HEK293 (cell line): ENCODE measurements at regions not wholly inside any gene's neighbourhood (a gene's known extent, or its start where the extent isn't known, plus 50 kb on each side); places are given as distances from the start of the nearest gene placed in this dataset.

Source experiments
- SETDB1 ChIP-seq: IDR thresholded peaks from one replicate; pipeline ENCODE4 v1.6.1; 2017; ENCODE audit warnings: mild to moderate bottlenecking, low read length, moderate library complexity, mixed read lengths; ENCODE audit not compliant: insufficient read length
- SP2 ChIP-seq: fragments of 450-650 bp; formaldehyde crosslinking; IDR thresholded peaks from 2 replicates; pipeline ENCODE4 v1.5.1; 2016; ENCODE audit warnings: missing biosample characterization, missing genetic modification characterization
- ZBTB48 ChIP-seq: fragments of 450-650 bp; formaldehyde crosslinking; IDR thresholded peaks from 2 replicates; pipeline ENCODE4 v1.5.1; 2016; ENCODE audit warnings: missing biosample characterization, missing genetic modification characterization
- ZNF114 ChIP-seq: fragments of 450-650 bp; formaldehyde crosslinking; IDR thresholded peaks from 2 replicates; pipeline ENCODE4 v1.5.0; 2017; ENCODE audit warnings: missing biosample characterization, missing genetic modification characterization
- ZNF175 ChIP-seq: fragments of 450-650 bp; formaldehyde crosslinking; IDR thresholded peaks from 2 replicates; pipeline ENCODE4 v1.5.1; 2016; ENCODE audit warnings: missing biosample characterization, missing genetic modification characterization
- ZNF274 ChIP-seq, 2 experiments: fragments of 200-500 bp in 1 of 2; fragments of 450-650 bp in 1 of 2; sonication (Bioruptor generic) in 1 of 2; formaldehyde crosslinking in 1 of 2; IDR thresholded peaks; 2 replicates each; pipeline versions ENCODE4 v1.5.1 to v1.6.1; 2014 to 2016; ENCODE audit warnings: borderline replicate concordance in 1 of 2, inconsistent platforms in 1 of 2, low read length in 1 of 2, missing biosample characterization in 1 of 2, missing genetic modification characterization in 1 of 2
- ZNF350 ChIP-seq: fragments of 450-650 bp; formaldehyde crosslinking; IDR thresholded peaks from 2 replicates; pipeline ENCODE4 v1.5.0; 2017; ENCODE audit warnings: missing biosample characterization, mild to moderate bottlenecking, missing genetic modification characterization
- ZNF654 ChIP-seq: fragments of 450-650 bp; formaldehyde crosslinking; IDR thresholded peaks from 2 replicates; pipeline ENCODE4 v1.5.1; 2016; ENCODE audit warnings: low read depth, missing biosample characterization, missing genetic modification characterization
- ZNF701 ChIP-seq: fragments of 450-650 bp; formaldehyde crosslinking; IDR thresholded peaks from 2 replicates; pipeline ENCODE4 v1.5.1; 2016; ENCODE audit warnings: missing biosample characterization, missing genetic modification characterization
- TF ChIP-seq, protein P1 (sequence below): fragments of 450-650 bp; formaldehyde crosslinking; IDR thresholded peaks from 2 replicates; pipeline ENCODE4 v1.5.1; 2016; ENCODE audit warnings: missing biosample characterization, missing genetic modification characterization
- TF ChIP-seq, protein P2 (sequence below): fragments of 450-650 bp; formaldehyde crosslinking; IDR thresholded peaks from 2 replicates; pipeline ENCODE4 v1.5.1; 2017; ENCODE audit warnings: missing biosample characterization, missing genetic modification characterization
- TF ChIP-seq, protein P3 (sequence below): fragments of 450-650 bp; formaldehyde crosslinking; IDR thresholded peaks from 2 replicates; pipeline ENCODE4 v1.5.1; 2016; ENCODE audit warnings: missing biosample characterization, missing genetic modification characterization
- TF ChIP-seq, protein P4 (sequence below): fragments of 450-650 bp; formaldehyde crosslinking; IDR thresholded peaks from 2 replicates; pipeline ENCODE4 v1.5.1; 2016; ENCODE audit warnings: missing biosample characterization, missing genetic modification characterization
- TF ChIP-seq, protein P5 (sequence below): fragments of 450-650 bp; IDR thresholded peaks from 2 replicates; pipeline ENCODE4 v1.5.1; 2018; ENCODE audit warnings: missing biosample characterization, missing genetic modification characterization

DNA sequence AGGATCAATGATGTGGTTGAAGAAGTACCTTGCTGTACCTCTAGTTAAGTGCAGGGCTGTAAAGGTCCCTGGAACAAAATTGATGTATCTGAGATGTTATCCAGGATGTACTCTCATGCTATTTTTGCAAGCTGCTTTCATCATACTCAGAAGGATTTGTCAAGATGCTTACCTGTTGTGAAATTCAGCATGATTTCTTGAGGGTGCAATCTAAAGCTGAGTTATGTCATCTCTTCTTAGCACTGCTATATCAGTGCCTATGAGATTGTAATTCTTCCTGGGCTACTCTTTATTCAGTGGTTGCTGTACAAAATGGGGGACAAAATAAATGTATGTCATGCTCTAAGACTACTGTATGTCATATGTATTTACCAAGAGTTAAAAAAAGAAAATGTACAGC lies 340.7 kb upstream of the LMO3 start:
- TF ChIP-seq, protein P1, sequence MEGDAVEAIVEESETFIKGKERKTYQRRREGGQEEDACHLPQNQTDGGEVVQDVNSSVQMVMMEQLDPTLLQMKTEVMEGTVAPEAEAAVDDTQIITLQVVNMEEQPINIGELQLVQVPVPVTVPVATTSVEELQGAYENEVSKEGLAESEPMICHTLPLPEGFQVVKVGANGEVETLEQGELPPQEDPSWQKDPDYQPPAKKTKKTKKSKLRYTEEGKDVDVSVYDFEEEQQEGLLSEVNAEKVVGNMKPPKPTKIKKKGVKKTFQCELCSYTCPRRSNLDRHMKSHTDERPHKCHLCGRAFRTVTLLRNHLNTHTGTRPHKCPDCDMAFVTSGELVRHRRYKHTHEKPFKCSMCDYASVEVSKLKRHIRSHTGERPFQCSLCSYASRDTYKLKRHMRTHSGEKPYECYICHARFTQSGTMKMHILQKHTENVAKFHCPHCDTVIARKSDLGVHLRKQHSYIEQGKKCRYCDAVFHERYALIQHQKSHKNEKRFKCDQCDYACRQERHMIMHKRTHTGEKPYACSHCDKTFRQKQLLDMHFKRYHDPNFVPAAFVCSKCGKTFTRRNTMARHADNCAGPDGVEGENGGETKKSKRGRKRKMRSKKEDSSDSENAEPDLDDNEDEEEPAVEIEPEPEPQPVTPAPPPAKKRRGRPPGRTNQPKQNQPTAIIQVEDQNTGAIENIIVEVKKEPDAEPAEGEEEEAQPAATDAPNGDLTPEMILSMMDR (tag by site-specific recombination): no peak
- TF ChIP-seq ZNF274 (IDR thresholded peaks at IDR 0.05; ENCODE audit: low read length) (no peak), ZNF274 (tag by site-specific recombination; IDR thresholded peaks at IDR 0.05; ENCODE audit: borderline replicate concordance) (no peak), SP2 (no peak), ZNF654 (no peak), ZNF350 (tag by site-specific recombination) (no peak), ZNF701 (no peak), ZNF114 (tag by site-specific recombination) (no peak), ZNF175 (tag by site-specific recombination) (no peak), ZBTB48 (tag by site-specific recombination) (no peak), SETDB1 (no peak)
- TF ChIP-seq, protein P2, sequence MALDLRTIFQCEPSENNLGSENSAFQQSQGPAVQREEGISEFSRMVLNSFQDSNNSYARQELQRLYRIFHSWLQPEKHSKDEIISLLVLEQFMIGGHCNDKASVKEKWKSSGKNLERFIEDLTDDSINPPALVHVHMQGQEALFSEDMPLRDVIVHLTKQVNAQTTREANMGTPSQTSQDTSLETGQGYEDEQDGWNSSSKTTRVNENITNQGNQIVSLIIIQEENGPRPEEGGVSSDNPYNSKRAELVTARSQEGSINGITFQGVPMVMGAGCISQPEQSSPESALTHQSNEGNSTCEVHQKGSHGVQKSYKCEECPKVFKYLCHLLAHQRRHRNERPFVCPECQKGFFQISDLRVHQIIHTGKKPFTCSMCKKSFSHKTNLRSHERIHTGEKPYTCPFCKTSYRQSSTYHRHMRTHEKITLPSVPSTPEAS (tag by site-specific recombination): no peak
- TF ChIP-seq, protein P3, sequence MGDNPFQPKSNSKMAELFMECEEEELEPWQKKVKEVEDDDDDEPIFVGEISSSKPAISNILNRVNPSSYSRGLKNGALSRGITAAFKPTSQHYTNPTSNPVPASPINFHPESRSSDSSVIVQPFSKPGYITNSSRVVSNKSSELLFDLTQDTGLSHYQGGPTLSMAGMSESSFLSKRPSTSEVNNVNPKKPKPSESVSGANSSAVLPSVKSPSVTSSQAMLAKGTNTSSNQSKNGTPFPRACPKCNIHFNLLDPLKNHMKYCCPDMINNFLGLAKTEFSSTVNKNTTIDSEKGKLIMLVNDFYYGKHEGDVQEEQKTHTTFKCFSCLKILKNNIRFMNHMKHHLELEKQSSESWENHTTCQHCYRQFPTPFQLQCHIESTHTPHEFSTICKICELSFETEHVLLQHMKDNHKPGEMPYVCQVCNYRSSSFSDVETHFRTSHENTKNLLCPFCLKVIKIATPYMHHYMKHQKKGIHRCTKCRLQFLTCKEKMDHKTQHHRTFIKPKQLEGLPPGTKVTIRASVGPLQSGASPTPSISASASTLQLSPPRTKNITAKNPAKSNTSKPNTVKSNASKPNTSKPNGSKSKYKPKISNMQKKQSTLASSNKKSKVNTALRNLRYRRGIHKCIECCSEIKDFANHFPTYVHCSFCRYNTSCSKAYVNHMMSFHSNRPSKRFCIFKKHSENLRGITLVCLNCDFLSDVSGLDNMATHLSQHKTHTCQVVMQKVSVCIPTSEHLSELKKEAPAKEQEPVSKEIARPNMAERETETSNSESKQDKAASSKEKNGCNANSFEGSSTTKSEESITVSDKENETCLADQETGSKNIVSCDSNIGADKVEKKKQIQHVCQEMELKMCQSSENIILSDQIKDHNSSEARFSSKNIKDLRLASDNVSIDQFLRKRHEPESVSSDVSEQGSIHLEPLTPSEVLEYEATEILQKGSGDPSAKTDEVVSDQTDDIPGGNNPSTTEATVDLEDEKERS (tag by site-specific recombination): no peak
- TF ChIP-seq, protein P4, sequence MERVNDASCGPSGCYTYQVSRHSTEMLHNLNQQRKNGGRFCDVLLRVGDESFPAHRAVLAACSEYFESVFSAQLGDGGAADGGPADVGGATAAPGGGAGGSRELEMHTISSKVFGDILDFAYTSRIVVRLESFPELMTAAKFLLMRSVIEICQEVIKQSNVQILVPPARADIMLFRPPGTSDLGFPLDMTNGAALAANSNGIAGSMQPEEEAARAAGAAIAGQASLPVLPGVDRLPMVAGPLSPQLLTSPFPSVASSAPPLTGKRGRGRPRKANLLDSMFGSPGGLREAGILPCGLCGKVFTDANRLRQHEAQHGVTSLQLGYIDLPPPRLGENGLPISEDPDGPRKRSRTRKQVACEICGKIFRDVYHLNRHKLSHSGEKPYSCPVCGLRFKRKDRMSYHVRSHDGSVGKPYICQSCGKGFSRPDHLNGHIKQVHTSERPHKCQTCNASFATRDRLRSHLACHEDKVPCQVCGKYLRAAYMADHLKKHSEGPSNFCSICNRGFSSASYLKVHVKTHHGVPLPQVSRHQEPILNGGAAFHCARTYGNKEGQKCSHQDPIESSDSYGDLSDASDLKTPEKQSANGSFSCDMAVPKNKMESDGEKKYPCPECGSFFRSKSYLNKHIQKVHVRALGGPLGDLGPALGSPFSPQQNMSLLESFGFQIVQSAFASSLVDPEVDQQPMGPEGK (tag by site-specific recombination): no peak
- TF ChIP-seq, protein P5, sequence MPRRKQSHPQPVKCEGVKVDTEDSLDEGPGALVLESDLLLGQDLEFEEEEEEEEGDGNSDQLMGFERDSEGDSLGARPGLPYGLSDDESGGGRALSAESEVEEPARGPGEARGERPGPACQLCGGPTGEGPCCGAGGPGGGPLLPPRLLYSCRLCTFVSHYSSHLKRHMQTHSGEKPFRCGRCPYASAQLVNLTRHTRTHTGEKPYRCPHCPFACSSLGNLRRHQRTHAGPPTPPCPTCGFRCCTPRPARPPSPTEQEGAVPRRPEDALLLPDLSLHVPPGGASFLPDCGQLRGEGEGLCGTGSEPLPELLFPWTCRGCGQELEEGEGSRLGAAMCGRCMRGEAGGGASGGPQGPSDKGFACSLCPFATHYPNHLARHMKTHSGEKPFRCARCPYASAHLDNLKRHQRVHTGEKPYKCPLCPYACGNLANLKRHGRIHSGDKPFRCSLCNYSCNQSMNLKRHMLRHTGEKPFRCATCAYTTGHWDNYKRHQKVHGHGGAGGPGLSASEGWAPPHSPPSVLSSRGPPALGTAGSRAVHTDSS (tag by site-specific recombination): no peak
